ENCODE measurements at regions not wholly inside any gene's neighbourhood (a gene's known extent, or its start where the extent isn't known, plus 50 kb on each side); places are given as distances from the start of the nearest gene placed in this dataset.

- no peak for DNase-seq
Observed at GRCh38 chr3:80263260-80263659, 495.5 kb upstream of the ROBO1 start.

- DNase-seq: no peak
Observed at GRCh38 chr3:80261082-80261481, 493.3 kb upstream of the ROBO1 start.

- DNase-seq: no peak
Observed at GRCh38 chr3:80259736-80260135, 491.9 kb upstream of the ROBO1 start.

GRCh38 chr3:80252113-80252512 lies 484.3 kb upstream of the ROBO1 start:
- DNase-seq: no peak

GRCh38 chr3:80247766-80248165 lies 480.0 kb upstream of the ROBO1 start:
- DNase-seq: no peak

GRCh38 chr3:80244390-80244789 lies 476.6 kb upstream of the ROBO1 start:
- DNase-seq: no peak

- DNase-seq: no peak
Observed at GRCh38 chr3:80241791-80242190, 474.0 kb upstream of the ROBO1 start.

- no peak for DNase-seq
Observed at GRCh38 chr3:80239301-80239700, 471.5 kb upstream of the ROBO1 start.

GRCh38 chr3:80238606-80239005 lies 470.8 kb upstream of the ROBO1 start:
- DNase-seq: no peak

GRCh38 chr3:80238152-80238551 lies 470.4 kb upstream of the ROBO1 start:
- no peak for DNase-seq

- no peak for DNase-seq
Observed at GRCh38 chr3:80234706-80235105, 466.9 kb upstream of the ROBO1 start.

GRCh38 chr3:80233576-80233975 lies 465.8 kb upstream of the ROBO1 start:
- DNase-seq: no peak

- DNase-seq: peak in 1 of 2 experiments; percentile 0
Observed at GRCh38 chr3:80232760-80233159, 465.0 kb upstream of the ROBO1 start.

GRCh38 chr3:80230962-80231361 lies 463.2 kb upstream of the ROBO1 start:
- no peak for DNase-seq

- no peak for DNase-seq
Observed at GRCh38 chr3:80227216-80227615, 459.4 kb upstream of the ROBO1 start.

GRCh38 chr3:80215191-80215590 lies 447.4 kb upstream of the ROBO1 start:
- DNase-seq: no peak

GRCh38 chr3:80213086-80213485 lies 445.3 kb upstream of the ROBO1 start:
- no peak for DNase-seq

GRCh38 chr3:80192936-80193335 lies 425.1 kb upstream of the ROBO1 start:
- no peak for DNase-seq

GRCh38 chr3:80190051-80190450 lies 422.3 kb upstream of the ROBO1 start:
- peak; percentile 1 to 33 for DNase-seq

GRCh38 chr3:80187981-80188380 lies 420.2 kb upstream of the ROBO1 start:
- DNase-seq: no peak

- DNase-seq: no peak
Observed at GRCh38 chr3:80159990-80160506, 392.2 kb upstream of the ROBO1 start.

GRCh38 chr3:80158332-80158731 lies 390.5 kb upstream of the ROBO1 start:
- DNase-seq: no peak

- DNase-seq: no peak
Observed at GRCh38 chr3:80157546-80157945, 389.7 kb upstream of the ROBO1 start.

GRCh38 chr3:80152692-80153091 lies 384.9 kb upstream of the ROBO1 start:
- DNase-seq: no peak

GRCh38 chr3:80142714-80143113 lies 374.9 kb upstream of the ROBO1 start:
- DNase-seq: no peak

GRCh38 chr3:80141557-80141956 lies 373.8 kb upstream of the ROBO1 start:
- no peak for DNase-seq
